Activated CD4-positive, alpha-beta T cell treated with anti-CD3 and anti-CD28 coated beads, Interleukin-2, Interleukin-4, amounts not matched to agents 100 ng/mL and 50 ng/mL, durations not matched to agents 16 hours and 8 hours (primary cell): ENCODE measurements at regions not wholly inside any gene's neighbourhood (a gene's known extent, or its start where the extent isn't known, plus 50 kb on each side); places are given as distances from the start of the nearest gene placed in this dataset.
"Not testable (repeated sequence)": the region's sequence is repeated elsewhere in the genome, so short reads cannot be mapped to it uniquely, and the experiment has no call there.

Source experiments
- DNase-seq: peaks from one replicate; pipeline ENCODE4 v3.0.0-alpha.2; 2020; ENCODE audit warnings: low spot score

- not testable (repeated sequence) for DNase-seq
These were observed 833.1 kb upstream of the RAG2 start for GRCh38 chr11:37430966-37431632.

- DNase-seq = no peak
These were observed 824.5 kb upstream of the RAG2 start for GRCh38 chr11:37422511-37422910.

GRCh38 chr11:37411289-37411688, 813.3 kb upstream of the RAG2 start:
- DNase-seq = no peak

GRCh38 chr11:37409124-37409523, 811.1 kb upstream of the RAG2 start:
- no peak for DNase-seq

GRCh38 chr11:37407461-37407860, 809.4 kb upstream of the RAG2 start:
- DNase-seq = no peak

GRCh38 chr11:37406651-37407050, 808.6 kb upstream of the RAG2 start:
- no peak for DNase-seq

GRCh38 chr11:37404231-37404630, 806.2 kb upstream of the RAG2 start:
- no peak for DNase-seq

GRCh38 chr11:37402663-37403062, 804.6 kb upstream of the RAG2 start:
- no peak for DNase-seq

GRCh38 chr11:37394236-37394870, 796.3 kb upstream of the RAG2 start:
- no peak for DNase-seq

GRCh38 chr11:37391615-37392014, 793.6 kb upstream of the RAG2 start:
- no peak for DNase-seq

GRCh38 chr11:37390576-37391083, 792.6 kb upstream of the RAG2 start:
- no peak for DNase-seq

- DNase-seq = no peak
These were observed 780.9 kb upstream of the RAG2 start for GRCh38 chr11:37378958-37379357.

GRCh38 chr11:37372667-37373066, 774.6 kb upstream of the RAG2 start:
- DNase-seq = no peak

GRCh38 chr11:37371346-37371970, 773.4 kb upstream of the RAG2 start:
- DNase-seq = no peak

- DNase-seq = no peak
These were observed 772.8 kb upstream of the RAG2 start for GRCh38 chr11:37370817-37371216.

GRCh38 chr11:37364246-37364839, 766.3 kb upstream of the RAG2 start:
- DNase-seq = no peak

- no peak for DNase-seq
These were observed 755.2 kb upstream of the RAG2 start for GRCh38 chr11:37353192-37353591.

- no peak for DNase-seq
These were observed 754.4 kb upstream of the RAG2 start for GRCh38 chr11:37352485-37352884.

GRCh38 chr11:37343290-37343689, 745.3 kb upstream of the RAG2 start:
- DNase-seq = no peak

GRCh38 chr11:37336401-37336800, 738.4 kb upstream of the RAG2 start:
- no peak for DNase-seq

GRCh38 chr11:37333345-37333744, 735.3 kb upstream of the RAG2 start:
- DNase-seq = no peak

GRCh38 chr11:37323843-37324242, 725.8 kb upstream of the RAG2 start:
- DNase-seq = no peak
